ENCODE measurements at regions not wholly inside any gene's neighbourhood (a gene's known extent, or its start where the extent isn't known, plus 50 kb on each side); places are given as distances from the start of the nearest gene placed in this dataset.
A peak's percentile ranks its signal among the peaks of the same experiment; 100 is the strongest.

DNA sequence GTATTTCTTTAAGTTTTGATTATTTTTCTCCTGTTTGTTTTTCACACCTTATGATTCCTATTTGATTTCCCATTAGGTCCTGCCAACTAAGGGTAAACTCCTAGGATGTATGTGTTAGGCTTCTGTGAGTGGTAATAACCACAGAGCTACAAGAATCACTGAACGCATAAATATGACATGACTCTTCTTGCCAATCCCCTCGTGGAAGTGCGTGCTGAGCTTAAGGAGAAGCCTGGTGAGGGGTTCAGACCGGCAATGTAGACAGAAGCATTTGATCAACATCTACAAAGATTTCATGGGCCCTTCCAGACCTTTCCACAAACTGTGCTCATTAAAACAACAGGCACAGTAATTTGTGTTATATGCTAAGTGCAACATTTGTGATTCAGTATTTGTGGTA lies 273.8 kb upstream of the SNX7 start:
- BruUV-seq (replicated peaks), result no TSS peak
- Histone ChIP-seq H3K9me3 (ENCODE audit: low read depth, low read length, poor library complexity, severe bottlenecking) (no peaks in the 10 kb centered on the region), H3K4me3 (ENCODE audit: low read depth, low read length, poor library complexity, severe bottlenecking) (no peak overlapping the region), H3K27ac (ENCODE audit: low read depth, low read length, poor library complexity, severe bottlenecking) (peak overlapping the region; percentile 68), H3K36me3 (ENCODE audit: insufficient read depth, low read length, poor library complexity, severe bottlenecking) (no peaks in the 10 kb centered on the region), H3K27me3 (replicated peaks; ENCODE audit: insufficient read depth, low read depth, low read length, poor library complexity) (no peaks in the 10 kb centered on the region), H3K4me1 (ENCODE audit: insufficient read depth, low read length, poor library complexity, severe bottlenecking) (peaks cover 68% of the 10 kb centered on the region)
- TF ChIP-seq EZH2 (IDR thresholded peaks at IDR 0.05; ENCODE audit: borderline replicate concordance, low read depth, low read length, poor library complexity, severe bottlenecking) (no peak), CTCF (conservative IDR thresholded peaks at IDR 0.05; ENCODE audit: low read depth, low read length) (no peak)
- CTCF ChIA-PET, result no interaction called here
- no peak for DNase-seq (ENCODE audit: low spot score)
- POLR2A ChIA-PET (ENCODE audit: low non-redundant PET), result no interaction called here
- intact Hi-C loops (cut with micrococcal nuclease; ENCODE audit: unreplicated experiment), result no loop called here

GRCh38 chr1:98386675-98387440 lies 274.7 kb upstream of the SNX7 start:
- peak; percentile 54 for DNase-seq (ENCODE audit: low spot score)
- intact Hi-C loops (cut with micrococcal nuclease; ENCODE audit: unreplicated experiment), result no loop called here
- POLR2A ChIA-PET (ENCODE audit: low non-redundant PET), result no interaction called here
- H3K4me1 ChIP-seq (ENCODE audit: insufficient read depth, low read length, poor library complexity, severe bottlenecking), result peaks cover 68% of the 10 kb centered on the region
- TF ChIP-seq EZH2 (IDR thresholded peaks at IDR 0.05; ENCODE audit: borderline replicate concordance, low read depth, low read length, poor library complexity, severe bottlenecking), result no peak
- TF ChIP-seq CTCF (conservative IDR thresholded peaks at IDR 0.05; ENCODE audit: low read depth, low read length), result no peak
- H3K4me3 ChIP-seq (ENCODE audit: low read depth, low read length, poor library complexity, severe bottlenecking), result no peak overlapping the region
- CTCF ChIA-PET, result no interaction called here
- BruUV-seq (replicated peaks), result no TSS peak
- no peaks in the 10 kb centered on the region for H3K9me3 ChIP-seq (ENCODE audit: low read depth, low read length, poor library complexity, severe bottlenecking)
- no peak overlapping the region for H3K27ac ChIP-seq (ENCODE audit: low read depth, low read length, poor library complexity, severe bottlenecking)
- no peaks in the 10 kb centered on the region for H3K36me3 ChIP-seq (ENCODE audit: insufficient read depth, low read length, poor library complexity, severe bottlenecking)
- no peaks in the 10 kb centered on the region for H3K27me3 ChIP-seq (replicated peaks; ENCODE audit: insufficient read depth, low read depth, low read length, poor library complexity)

GRCh38 chr1:98385652-98386051 lies 275.9 kb upstream of the SNX7 start:
- Histone ChIP-seq H3K27ac (ENCODE audit: low read depth, low read length, poor library complexity, severe bottlenecking) (no peak overlapping the region), H3K27me3 (replicated peaks; ENCODE audit: insufficient read depth, low read depth, low read length, poor library complexity) (no peaks in the 10 kb centered on the region), H3K36me3 (ENCODE audit: insufficient read depth, low read length, poor library complexity, severe bottlenecking) (no peaks in the 10 kb centered on the region), H3K9me3 (ENCODE audit: low read depth, low read length, poor library complexity, severe bottlenecking) (no peaks in the 10 kb centered on the region), H3K4me3 (ENCODE audit: low read depth, low read length, poor library complexity, severe bottlenecking) (no peak overlapping the region), H3K4me1 (ENCODE audit: insufficient read depth, low read length, poor library complexity, severe bottlenecking) (peaks cover 68% of the 10 kb centered on the region)
- ChIA-PET CTCF (no interaction called here), POLR2A (ENCODE audit: low non-redundant PET) (no interaction called here)
- TF ChIP-seq EZH2 (IDR thresholded peaks at IDR 0.05; ENCODE audit: borderline replicate concordance, low read depth, low read length, poor library complexity, severe bottlenecking), result no peak
- TF ChIP-seq CTCF (conservative IDR thresholded peaks at IDR 0.05; ENCODE audit: low read depth, low read length), result no peak
- intact Hi-C loops (cut with micrococcal nuclease; ENCODE audit: unreplicated experiment), result no loop called here
- BruUV-seq (replicated peaks), result no TSS peak
- no peak for DNase-seq (ENCODE audit: low spot score)

Data from A673 (cell line).